ENCODE measurements at regions not wholly inside any gene's neighbourhood (a gene's known extent, or its start where the extent isn't known, plus 50 kb on each side); places are given as distances from the start of the nearest gene placed in this dataset.

GRCh38 chr11:70620510-70621184, 222.3 kb downstream of the CTTN start:
- H3K4me1 ChIP-seq (ENCODE audit: insufficient read depth, low read length), result no peaks in the 10 kb centered on the region
- H3K9ac ChIP-seq (ENCODE audit: low read depth, low read length), result no peak overlapping the region
- H3K9me3 ChIP-seq (ENCODE audit: insufficient read depth, low read depth, low read length), result no peaks in the 10 kb centered on the region
- no peaks in the 10 kb centered on the region for H3K27me3 ChIP-seq (ENCODE audit: insufficient read depth, low read length)
- no peak overlapping the region for H3K4me3 ChIP-seq (ENCODE audit: low read length)
- H3K27ac ChIP-seq (ENCODE audit: low read depth, low read length), result no peak overlapping the region
- no peaks in the 10 kb centered on the region for H3K36me3 ChIP-seq (ENCODE audit: insufficient read depth, low read length)
- WGBS, result 94% methylated on average over 12 of the region's 12 CpGs

- Histone ChIP-seq H3K9me3 (ENCODE audit: insufficient read depth, low read depth, low read length) (no peaks in the 10 kb centered on the region), H3K4me3 (ENCODE audit: low read length) (no peak overlapping the region), H3K27me3 (ENCODE audit: insufficient read depth, low read length) (no peaks in the 10 kb centered on the region), H3K27ac (ENCODE audit: low read depth, low read length) (no peak overlapping the region), H3K36me3 (ENCODE audit: insufficient read depth, low read length) (no peaks in the 10 kb centered on the region), H3K4me1 (ENCODE audit: insufficient read depth, low read length) (no peaks in the 10 kb centered on the region), H3K9ac (ENCODE audit: low read depth, low read length) (no peak overlapping the region)
- WGBS, result 92% methylated on average over 6 of the region's 6 CpGs
Observed at GRCh38 chr11:70621241-70621640, 222.9 kb downstream of the CTTN start.

GRCh38 chr11:70622091-70622490, 223.8 kb downstream of the CTTN start:
- no peaks in the 10 kb centered on the region for H3K4me1 ChIP-seq (ENCODE audit: insufficient read depth, low read length)
- no peaks in the 10 kb centered on the region for H3K9me3 ChIP-seq (ENCODE audit: insufficient read depth, low read depth, low read length)
- H3K36me3 ChIP-seq (ENCODE audit: insufficient read depth, low read length), result no peaks in the 10 kb centered on the region
- 94% methylated on average over 9 of the region's 9 CpGs for WGBS
- no peak overlapping the region for H3K9ac ChIP-seq (ENCODE audit: low read depth, low read length)
- no peaks in the 10 kb centered on the region for H3K27me3 ChIP-seq (ENCODE audit: insufficient read depth, low read length)
- H3K27ac ChIP-seq (ENCODE audit: low read depth, low read length), result no peak overlapping the region
- H3K4me3 ChIP-seq (ENCODE audit: low read length), result no peak overlapping the region

GRCh38 chr11:70623906-70624597, 225.7 kb downstream of the CTTN start:
- WGBS, result 85% methylated on average over 9 of the region's 9 CpGs
- Histone ChIP-seq H3K36me3 (ENCODE audit: insufficient read depth, low read length) (no peaks in the 10 kb centered on the region), H3K4me3 (ENCODE audit: low read length) (no peak overlapping the region), H3K4me1 (ENCODE audit: insufficient read depth, low read length) (0 out of 2 replicates have a peak, but pooled peaks cover 1% of the 10 kb centered on the region), H3K9me3 (ENCODE audit: insufficient read depth, low read depth, low read length) (no peaks in the 10 kb centered on the region), H3K27ac (ENCODE audit: low read depth, low read length) (no peak overlapping the region), H3K27me3 (ENCODE audit: insufficient read depth, low read length) (no peaks in the 10 kb centered on the region), H3K9ac (ENCODE audit: low read depth, low read length) (no peak overlapping the region)

- Histone ChIP-seq H3K9ac (ENCODE audit: low read depth, low read length) (no peak overlapping the region), H3K27ac (ENCODE audit: low read depth, low read length) (no peak overlapping the region), H3K27me3 (ENCODE audit: insufficient read depth, low read length) (no peaks in the 10 kb centered on the region), H3K9me3 (ENCODE audit: insufficient read depth, low read depth, low read length) (no peaks in the 10 kb centered on the region), H3K4me1 (ENCODE audit: insufficient read depth, low read length) (0 out of 2 replicates have a peak, but pooled peaks cover 4% of the 10 kb centered on the region), H3K4me3 (ENCODE audit: low read length) (no peak overlapping the region), H3K36me3 (ENCODE audit: insufficient read depth, low read length) (no peaks in the 10 kb centered on the region)
- WGBS, result 82% methylated on average over 10 of the region's 10 CpGs
Observed at GRCh38 chr11:70624598-70624993, 226.3 kb downstream of the CTTN start.

- Histone ChIP-seq H3K4me1 (ENCODE audit: insufficient read depth, low read length) (0 out of 2 replicates have a peak, but pooled peaks cover 4% of the 10 kb centered on the region), H3K27ac (ENCODE audit: low read depth, low read length) (no peak overlapping the region), H3K36me3 (ENCODE audit: insufficient read depth, low read length) (no peaks in the 10 kb centered on the region), H3K27me3 (ENCODE audit: insufficient read depth, low read length) (no peaks in the 10 kb centered on the region), H3K9me3 (ENCODE audit: insufficient read depth, low read depth, low read length) (no peaks in the 10 kb centered on the region), H3K4me3 (ENCODE audit: low read length) (no peak overlapping the region), H3K9ac (ENCODE audit: low read depth, low read length) (no peak overlapping the region)
- WGBS, result 82% methylated on average over 7 of the region's 7 CpGs
Observed at GRCh38 chr11:70625051-70625450, 226.7 kb downstream of the CTTN start.

- 0 out of 2 replicates have a peak, but pooled peaks cover 4% of the 10 kb centered on the region for H3K4me1 ChIP-seq (ENCODE audit: insufficient read depth, low read length)
- no peaks in the 10 kb centered on the region for H3K9me3 ChIP-seq (ENCODE audit: insufficient read depth, low read depth, low read length)
- WGBS, result 87% methylated on average over 19 of the region's 20 CpGs
- no peaks in the 10 kb centered on the region for H3K27me3 ChIP-seq (ENCODE audit: insufficient read depth, low read length)
- H3K27ac ChIP-seq (ENCODE audit: low read depth, low read length), result no peak overlapping the region
- H3K9ac ChIP-seq (ENCODE audit: low read depth, low read length), result no peak overlapping the region
- H3K4me3 ChIP-seq (ENCODE audit: low read length), result no peak overlapping the region
- H3K36me3 ChIP-seq (ENCODE audit: insufficient read depth, low read length), result no peaks in the 10 kb centered on the region
Observed at GRCh38 chr11:70625582-70626518, 227.5 kb downstream of the CTTN start.

- H3K9me3 ChIP-seq (ENCODE audit: insufficient read depth, low read depth, low read length), result no peaks in the 10 kb centered on the region
- no peak overlapping the region for H3K27ac ChIP-seq (ENCODE audit: low read depth, low read length)
- H3K9ac ChIP-seq (ENCODE audit: low read depth, low read length), result no peak overlapping the region
- H3K27me3 ChIP-seq (ENCODE audit: insufficient read depth, low read length), result no peaks in the 10 kb centered on the region
- WGBS, result 94% methylated on average over 8 of the region's 8 CpGs
- H3K4me3 ChIP-seq (ENCODE audit: low read length), result no peak overlapping the region
- H3K4me1 ChIP-seq (ENCODE audit: insufficient read depth, low read length), result 0 out of 2 replicates have a peak, but pooled peaks cover 4% of the 10 kb centered on the region
- H3K36me3 ChIP-seq (ENCODE audit: insufficient read depth, low read length), result no peaks in the 10 kb centered on the region
Observed at GRCh38 chr11:70627219-70627618, 228.9 kb downstream of the CTTN start.

- no peak overlapping the region for H3K27ac ChIP-seq (ENCODE audit: low read depth, low read length)
- H3K4me1 ChIP-seq (ENCODE audit: insufficient read depth, low read length), result 0 out of 2 replicates have a peak, but pooled peaks cover 4% of the 10 kb centered on the region
- no peaks in the 10 kb centered on the region for H3K27me3 ChIP-seq (ENCODE audit: insufficient read depth, low read length)
- H3K36me3 ChIP-seq (ENCODE audit: insufficient read depth, low read length), result no peaks in the 10 kb centered on the region
- H3K9ac ChIP-seq (ENCODE audit: low read depth, low read length), result no peak overlapping the region
- no peaks in the 10 kb centered on the region for H3K9me3 ChIP-seq (ENCODE audit: insufficient read depth, low read depth, low read length)
- H3K4me3 ChIP-seq (ENCODE audit: low read length), result no peak overlapping the region
- 94% methylated on average over 19 of the region's 19 CpGs for WGBS
Observed at GRCh38 chr11:70628176-70628854, 230.0 kb downstream of the CTTN start.

GRCh38 chr11:70628855-70629844, 230.8 kb downstream of the CTTN start:
- Histone ChIP-seq H3K9ac (ENCODE audit: low read depth, low read length) (no peak overlapping the region), H3K27me3 (ENCODE audit: insufficient read depth, low read length) (no peaks in the 10 kb centered on the region), H3K4me1 (ENCODE audit: insufficient read depth, low read length) (0 out of 2 replicates have a peak, but pooled peaks cover 10% of the 10 kb centered on the region), H3K36me3 (ENCODE audit: insufficient read depth, low read length) (no peaks in the 10 kb centered on the region), H3K27ac (ENCODE audit: low read depth, low read length) (no peak overlapping the region), H3K9me3 (ENCODE audit: insufficient read depth, low read depth, low read length) (no peaks in the 10 kb centered on the region), H3K4me3 (ENCODE audit: low read length) (no peak overlapping the region)
- 90% methylated on average over 30 of the region's 30 CpGs for WGBS
